ENCODE measurements at regions not wholly inside any gene's neighbourhood (a gene's known extent, or its start where the extent isn't known, plus 50 kb on each side); places are given as distances from the start of the nearest gene placed in this dataset.

- TF ChIP-seq TAF1 (IDR thresholded peaks at IDR 0.05; ENCODE audit: low read depth, low read length) (no peak), POLR2A (IDR thresholded peaks at IDR 0.05; ENCODE audit: low read depth, low read length) (no peak), POLR2AphosphoS5 (IDR thresholded peaks at IDR 0.05; ENCODE audit: low read depth, low read length) (no peak)
Observed at GRCh38 chr21:16504766-16505165, 775.0 kb downstream of the USP25 start.
